ENCODE measurements at regions not wholly inside any gene's neighbourhood (a gene's known extent, or its start where the extent isn't known, plus 50 kb on each side); places are given as distances from the start of the nearest gene placed in this dataset.

DNA sequence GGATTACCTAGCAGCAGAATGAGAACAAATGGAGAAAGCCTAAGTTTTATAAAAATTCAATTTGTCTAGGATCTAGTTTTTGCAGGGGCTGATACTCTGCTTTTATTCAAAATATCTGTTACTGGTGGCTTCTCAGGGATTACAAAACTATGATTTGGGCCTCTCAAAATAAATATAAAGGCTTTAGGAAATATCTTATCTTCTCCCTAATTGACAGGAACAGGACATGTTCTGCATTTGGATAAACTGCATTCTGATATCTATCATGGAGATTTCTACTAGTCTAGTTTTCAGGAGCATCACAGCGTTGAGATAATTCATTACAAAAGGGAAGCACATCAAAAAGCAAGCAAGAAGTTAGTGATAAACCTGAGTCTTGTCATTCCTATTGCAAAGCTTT lies 127.1 kb upstream of the ITGA1 start:
- TF ChIP-seq CTCF (IDR thresholded peaks at IDR 0.05) (no peak), EP300 (IDR thresholded peaks at IDR 0.05) (no peak), POLR2AphosphoS5 (IDR thresholded peaks at IDR 0.05) (no peak)
